ENCODE measurements at regions not wholly inside any gene's neighbourhood (a gene's known extent, or its start where the extent isn't known, plus 50 kb on each side); places are given as distances from the start of the nearest gene placed in this dataset.

GRCh38 chr18:34943587-34943986 is 97.6 kb upstream of the MAPRE2 start:
- no peak for DNase-seq (ENCODE audit: low spot score)
- Histone ChIP-seq H3K4me1 (ENCODE audit: control insufficient read depth in 4 of 4, insufficient read depth in 4 of 4, low read length in 3 of 4) (no peaks in the 10 kb centered on the region), H3K9ac (ENCODE audit: low read depth in 1 of 2, low read length in 2 of 2) (no peak overlapping the region), H3K36me3 (ENCODE audit: control insufficient read depth in 4 of 4, insufficient read depth in 3 of 4, low read depth in 1 of 4, low read length in 3 of 4) (no peaks in the 10 kb centered on the region), H3K4me3 (ENCODE audit: low read depth in 1 of 3, low read length in 3 of 3) (no peak overlapping the region), H3K27me3 (ENCODE audit: control insufficient read depth in 4 of 4, insufficient read depth in 4 of 4, low read length in 3 of 4) (no peaks in the 10 kb centered on the region), H3K27ac (ENCODE audit: low read depth in 1 of 2, low read length in 2 of 2) (no peak overlapping the region), H3K9me3 (ENCODE audit: control insufficient read depth in 4 of 4, low read length in 3 of 4) (no peaks in the 10 kb centered on the region)
- TF ChIP-seq GABPA (IDR thresholded peaks at IDR 0.05 in 1 of 2, conservative IDR thresholded peaks at IDR 0.05 in 1 of 2) (no peak), FOXA1 (IDR thresholded peaks at IDR 0.05) (no peak), FOXA2 (IDR thresholded peaks at IDR 0.05) (no peak), HNF4A (conservative IDR thresholded peaks at IDR 0.05) (no peak), ZBTB33 (IDR thresholded peaks at IDR 0.05) (no peak), NR2F2 (IDR thresholded peaks at IDR 0.05) (no peak), EGR1 (IDR thresholded peaks at IDR 0.05; ENCODE audit: low read depth in 2 of 2) (no peak), SP1 (IDR thresholded peaks at IDR 0.05) (no peak), YY1 (IDR thresholded peaks at IDR 0.05) (no peak), CTCF (IDR thresholded peaks at IDR 0.05; ENCODE audit: low read depth, low read length, missing input control) (no peak)
- TF ChIP-seq, protein P1, sequence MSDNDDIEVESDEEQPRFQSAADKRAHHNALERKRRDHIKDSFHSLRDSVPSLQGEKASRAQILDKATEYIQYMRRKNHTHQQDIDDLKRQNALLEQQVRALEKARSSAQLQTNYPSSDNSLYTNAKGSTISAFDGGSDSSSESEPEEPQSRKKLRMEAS (IDR thresholded peaks at IDR 0.05) = no peak
- 89% methylated on average over 2 of the region's 2 CpGs for WGBS

DNA sequence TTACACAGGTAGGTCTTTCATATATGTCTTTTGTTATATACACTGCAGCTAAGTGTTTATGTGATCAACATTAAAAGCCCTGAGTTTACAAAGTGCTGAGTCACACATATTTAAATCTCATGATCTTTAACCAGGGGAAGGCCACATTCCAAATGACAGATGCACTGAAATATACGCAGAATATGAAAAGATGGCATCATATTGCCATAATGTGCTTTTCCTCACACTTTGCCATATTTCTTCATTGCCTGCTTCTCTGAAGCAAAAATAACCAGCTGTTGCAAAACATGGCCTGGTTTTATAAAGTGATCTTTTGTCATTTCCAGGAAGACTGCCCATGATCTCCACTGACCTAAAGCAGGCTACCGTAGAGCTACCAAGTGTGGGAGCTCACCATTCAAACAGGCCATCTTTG is 93.5 kb upstream of the MAPRE2 start:
- no peaks in the 10 kb centered on the region for H3K36me3 ChIP-seq (ENCODE audit: control insufficient read depth in 4 of 4, insufficient read depth in 3 of 4, low read depth in 1 of 4, low read length in 3 of 4)
- no peaks in the 10 kb centered on the region for H3K27me3 ChIP-seq (ENCODE audit: control insufficient read depth in 4 of 4, insufficient read depth in 4 of 4, low read length in 3 of 4)
- H3K4me1 ChIP-seq (ENCODE audit: control insufficient read depth in 4 of 4, insufficient read depth in 4 of 4, low read length in 3 of 4) = no peaks in the 10 kb centered on the region
- no peak for DNase-seq (ENCODE audit: low spot score)
- H3K4me3 ChIP-seq (ENCODE audit: low read depth in 1 of 3, low read length in 3 of 3) = no peak overlapping the region
- no peak overlapping the region for H3K9ac ChIP-seq (ENCODE audit: low read depth in 1 of 2, low read length in 2 of 2)
- no peaks in the 10 kb centered on the region for H3K9me3 ChIP-seq (ENCODE audit: control insufficient read depth in 4 of 4, low read length in 3 of 4)
- H3K27ac ChIP-seq (ENCODE audit: low read depth in 1 of 2, low read length in 2 of 2) = no peak overlapping the region
- WGBS = 86% methylated on average over 2 of the region's 2 CpGs
- TF ChIP-seq TAF1 (conservative IDR thresholded peaks at IDR 0.05) = no peak

- no peak overlapping the region for H3K27ac ChIP-seq (ENCODE audit: low read depth in 1 of 2, low read length in 2 of 2)
- H3K4me3 ChIP-seq (ENCODE audit: low read depth in 1 of 3, low read length in 3 of 3) = no peak overlapping the region
- DNase-seq (ENCODE audit: low spot score) = no peak
- no peaks in the 10 kb centered on the region for H3K9me3 ChIP-seq (ENCODE audit: control insufficient read depth in 4 of 4, low read length in 3 of 4)
- WGBS = 84% methylated on average over 6 of the region's 6 CpGs
- no peaks in the 10 kb centered on the region for H3K4me1 ChIP-seq (ENCODE audit: control insufficient read depth in 4 of 4, insufficient read depth in 4 of 4, low read length in 3 of 4)
- no peak overlapping the region for H3K9ac ChIP-seq (ENCODE audit: low read depth in 1 of 2, low read length in 2 of 2)
- H3K27me3 ChIP-seq (ENCODE audit: control insufficient read depth in 4 of 4, insufficient read depth in 4 of 4, low read length in 3 of 4) = no peaks in the 10 kb centered on the region
- no peaks in the 10 kb centered on the region for H3K36me3 ChIP-seq (ENCODE audit: control insufficient read depth in 4 of 4, insufficient read depth in 3 of 4, low read depth in 1 of 4, low read length in 3 of 4)
- no peak for TF ChIP-seq YY1 (IDR thresholded peaks at IDR 0.05)
- no peak for TF ChIP-seq FOXA1 (IDR thresholded peaks at IDR 0.05)
- no peak for TF ChIP-seq RXRA (IDR thresholded peaks at IDR 0.05)
- no peak for TF ChIP-seq SP1 (IDR thresholded peaks at IDR 0.05)
- no peak for TF ChIP-seq FOXA2 (IDR thresholded peaks at IDR 0.05)
- TF ChIP-seq, protein P2, sequence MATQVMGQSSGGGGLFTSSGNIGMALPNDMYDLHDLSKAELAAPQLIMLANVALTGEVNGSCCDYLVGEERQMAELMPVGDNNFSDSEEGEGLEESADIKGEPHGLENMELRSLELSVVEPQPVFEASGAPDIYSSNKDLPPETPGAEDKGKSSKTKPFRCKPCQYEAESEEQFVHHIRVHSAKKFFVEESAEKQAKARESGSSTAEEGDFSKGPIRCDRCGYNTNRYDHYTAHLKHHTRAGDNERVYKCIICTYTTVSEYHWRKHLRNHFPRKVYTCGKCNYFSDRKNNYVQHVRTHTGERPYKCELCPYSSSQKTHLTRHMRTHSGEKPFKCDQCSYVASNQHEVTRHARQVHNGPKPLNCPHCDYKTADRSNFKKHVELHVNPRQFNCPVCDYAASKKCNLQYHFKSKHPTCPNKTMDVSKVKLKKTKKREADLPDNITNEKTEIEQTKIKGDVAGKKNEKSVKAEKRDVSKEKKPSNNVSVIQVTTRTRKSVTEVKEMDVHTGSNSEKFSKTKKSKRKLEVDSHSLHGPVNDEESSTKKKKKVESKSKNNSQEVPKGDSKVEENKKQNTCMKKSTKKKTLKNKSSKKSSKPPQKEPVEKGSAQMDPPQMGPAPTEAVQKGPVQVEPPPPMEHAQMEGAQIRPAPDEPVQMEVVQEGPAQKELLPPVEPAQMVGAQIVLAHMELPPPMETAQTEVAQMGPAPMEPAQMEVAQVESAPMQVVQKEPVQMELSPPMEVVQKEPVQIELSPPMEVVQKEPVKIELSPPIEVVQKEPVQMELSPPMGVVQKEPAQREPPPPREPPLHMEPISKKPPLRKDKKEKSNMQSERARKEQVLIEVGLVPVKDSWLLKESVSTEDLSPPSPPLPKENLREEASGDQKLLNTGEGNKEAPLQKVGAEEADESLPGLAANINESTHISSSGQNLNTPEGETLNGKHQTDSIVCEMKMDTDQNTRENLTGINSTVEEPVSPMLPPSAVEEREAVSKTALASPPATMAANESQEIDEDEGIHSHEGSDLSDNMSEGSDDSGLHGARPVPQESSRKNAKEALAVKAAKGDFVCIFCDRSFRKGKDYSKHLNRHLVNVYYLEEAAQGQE (IDR thresholded peaks at IDR 0.05) = no peak
- no peak for TF ChIP-seq RAD21 (IDR thresholded peaks at IDR 0.05)
- TF ChIP-seq ZBTB33 (IDR thresholded peaks at IDR 0.05) = no peak
- TF ChIP-seq EGR1 (IDR thresholded peaks at IDR 0.05; ENCODE audit: low read depth in 2 of 2) = no peak
- no peak for TF ChIP-seq ATF3 (IDR thresholded peaks at IDR 0.05)
- TF ChIP-seq NR2F2 (IDR thresholded peaks at IDR 0.05) = no peak
- no peak for TF ChIP-seq TAF1 (conservative IDR thresholded peaks at IDR 0.05)
- TF ChIP-seq, protein P1 (IDR thresholded peaks at IDR 0.05) = no peak
These were observed 89.4 kb upstream of the MAPRE2 start for GRCh38 chr18:34951625-34952379.
